ENCODE measurements at regions not wholly inside any gene's neighbourhood (a gene's known extent, or its start where the extent isn't known, plus 50 kb on each side); places are given as distances from the start of the nearest gene placed in this dataset.

- peak overlapping the region in 1 of 2 experiments; percentile 81 for H3K4me3 ChIP-seq (ENCODE audit: insufficient read depth in 1 of 2, low read depth in 1 of 2, low read length in 2 of 2)
- H3K14ac ChIP-seq (ENCODE audit: low read length in 2 of 2): no peak overlapping the region
- no peak overlapping the region for H4K8ac ChIP-seq (ENCODE audit: low read length)
- no peak overlapping the region for H2BK120ac ChIP-seq (ENCODE audit: low read depth, low read length)
- no peaks in the 10 kb centered on the region for H3K9me3 ChIP-seq (ENCODE audit: control insufficient read depth, low read length)
- H3K79me1 ChIP-seq (replicated peaks; ENCODE audit: low read length, poor library complexity, severe bottlenecking): no peaks in the 10 kb centered on the region
- no peak overlapping the region for H2BK5ac ChIP-seq (ENCODE audit: low read depth, low read length, poor library complexity, severe bottlenecking)
- no peak overlapping the region for H2AFZ ChIP-seq (ENCODE audit: low read depth, low read length)
- peak overlapping the region; percentile 98 for H3K9ac ChIP-seq (ENCODE audit: low read length)
- H3K36me3 ChIP-seq (ENCODE audit: control insufficient read depth in 1 of 2, insufficient read depth in 2 of 2, low read depth in 1 of 2, low read length in 2 of 2): peaks cover 0 to 1% of the 10 kb centered on the region in 2 experiments
- no peak overlapping the region for H2BK15ac ChIP-seq (ENCODE audit: low read depth, poor library complexity, severe bottlenecking)
- peaks cover 4% of the 10 kb centered on the region for H3K4me1 ChIP-seq (ENCODE audit: control insufficient read depth, insufficient read depth, low read depth, low read length)
- no peak for DNase-seq
- no peak overlapping the region for H3K18ac ChIP-seq (ENCODE audit: low read depth in 1 of 2, low read length in 2 of 2)
- WGBS: 95% methylated on average over 2 of the region's 3 CpGs
- H3K27me3 ChIP-seq (ENCODE audit: control insufficient read depth in 1 of 2, insufficient read depth in 1 of 2, low read length in 2 of 2): no peaks in the 10 kb centered on the region
- no peak overlapping the region for H4K91ac ChIP-seq (ENCODE audit: low read length)
- H3K23ac ChIP-seq (ENCODE audit: low read length in 2 of 2): no peak overlapping the region
- H2BK12ac ChIP-seq (ENCODE audit: low read length in 2 of 2): peak overlapping the region in 1 of 2 experiments; percentile 83
- H3K4me2 ChIP-seq (ENCODE audit: low read length, poor library complexity, severe bottlenecking): no peak overlapping the region
- H3K4ac ChIP-seq (ENCODE audit: low read depth in 1 of 2, low read length in 2 of 2): no peak overlapping the region
- H2AK5ac ChIP-seq (ENCODE audit: low read length, severe bottlenecking): no peak overlapping the region
- no peak overlapping the region for H3K27ac ChIP-seq (ENCODE audit: low read length, poor library complexity, severe bottlenecking)
Measured at GRCh38 chr6:146916435-146917025, 287.7 kb upstream of the STXBP5 start.

GRCh38 chr6:146917182-146917581, 287.0 kb upstream of the STXBP5 start:
- H2AFZ ChIP-seq (ENCODE audit: low read depth, low read length): no peak overlapping the region
- H2BK120ac ChIP-seq (ENCODE audit: low read depth, low read length): no peak overlapping the region
- H3K4ac ChIP-seq (ENCODE audit: low read depth in 1 of 2, low read length in 2 of 2): peak overlapping the region in 1 of 2 experiments; percentile 21
- no peak overlapping the region for H3K4me2 ChIP-seq (ENCODE audit: low read length, poor library complexity, severe bottlenecking)
- 82% methylated on average over 5 of the region's 5 CpGs for WGBS
- H3K4me3 ChIP-seq (ENCODE audit: insufficient read depth in 1 of 2, low read depth in 1 of 2, low read length in 2 of 2): no peak overlapping the region
- H4K91ac ChIP-seq (ENCODE audit: low read length): no peak overlapping the region
- H2BK15ac ChIP-seq (ENCODE audit: low read depth, poor library complexity, severe bottlenecking): no peak overlapping the region
- H3K9me3 ChIP-seq (ENCODE audit: control insufficient read depth, low read length): no peaks in the 10 kb centered on the region
- H3K27ac ChIP-seq (ENCODE audit: low read length, poor library complexity, severe bottlenecking): no peak overlapping the region
- H3K18ac ChIP-seq (ENCODE audit: low read depth in 1 of 2, low read length in 2 of 2): no peak overlapping the region
- no peak overlapping the region for H3K14ac ChIP-seq (ENCODE audit: low read length in 2 of 2)
- H4K8ac ChIP-seq (ENCODE audit: low read length): no peak overlapping the region
- H3K9ac ChIP-seq (ENCODE audit: low read length): no peak overlapping the region
- no peak for DNase-seq
- no peak overlapping the region for H2BK12ac ChIP-seq (ENCODE audit: low read length in 2 of 2)
- H3K27me3 ChIP-seq (ENCODE audit: control insufficient read depth in 1 of 2, insufficient read depth in 1 of 2, low read length in 2 of 2): no peaks in the 10 kb centered on the region
- no peak overlapping the region for H3K23ac ChIP-seq (ENCODE audit: low read length in 2 of 2)
- no peak overlapping the region for H2BK5ac ChIP-seq (ENCODE audit: low read depth, low read length, poor library complexity, severe bottlenecking)
- H2AK5ac ChIP-seq (ENCODE audit: low read length, severe bottlenecking): peak overlapping the region; percentile 68
- no peaks in the 10 kb centered on the region for H3K79me1 ChIP-seq (replicated peaks; ENCODE audit: low read length, poor library complexity, severe bottlenecking)
- H3K4me1 ChIP-seq (ENCODE audit: control insufficient read depth, insufficient read depth, low read depth, low read length): peaks cover 4% of the 10 kb centered on the region
- no peaks in the 10 kb centered on the region for H3K36me3 ChIP-seq (ENCODE audit: control insufficient read depth in 1 of 2, insufficient read depth in 2 of 2, low read depth in 1 of 2, low read length in 2 of 2)

- no peak overlapping the region for H3K4me3 ChIP-seq (ENCODE audit: insufficient read depth in 1 of 2, low read depth in 1 of 2, low read length in 2 of 2)
- H2BK15ac ChIP-seq (ENCODE audit: low read depth, poor library complexity, severe bottlenecking): no peak overlapping the region
Measured at GRCh38 chr6:146917979-146918378, 286.2 kb upstream of the STXBP5 start.

GRCh38 chr6:146919017-146919416, 285.2 kb upstream of the STXBP5 start:
- no peak overlapping the region for H2AK5ac ChIP-seq (ENCODE audit: low read length, severe bottlenecking)
- no peak for DNase-seq
- no peak overlapping the region for H2BK15ac ChIP-seq (ENCODE audit: low read depth, poor library complexity, severe bottlenecking)
- no peak overlapping the region for H3K18ac ChIP-seq (ENCODE audit: low read depth in 1 of 2, low read length in 2 of 2)
- H3K4me1 ChIP-seq (ENCODE audit: control insufficient read depth, insufficient read depth, low read depth, low read length): no peaks in the 10 kb centered on the region
- H3K4me2 ChIP-seq (ENCODE audit: low read length, poor library complexity, severe bottlenecking): no peak overlapping the region
- no peak overlapping the region for H2BK120ac ChIP-seq (ENCODE audit: low read depth, low read length)
- no peaks in the 10 kb centered on the region for H3K27me3 ChIP-seq (ENCODE audit: control insufficient read depth in 1 of 2, insufficient read depth in 1 of 2, low read length in 2 of 2)
- no peaks in the 10 kb centered on the region for H3K9me3 ChIP-seq (ENCODE audit: control insufficient read depth, low read length)
- no peak overlapping the region for H2AFZ ChIP-seq (ENCODE audit: low read depth, low read length)
- no peak overlapping the region for H2BK5ac ChIP-seq (ENCODE audit: low read depth, low read length, poor library complexity, severe bottlenecking)
- H3K23ac ChIP-seq (ENCODE audit: low read length in 2 of 2): no peak overlapping the region
- H3K79me1 ChIP-seq (replicated peaks; ENCODE audit: low read length, poor library complexity, severe bottlenecking): no peaks in the 10 kb centered on the region
- H3K14ac ChIP-seq (ENCODE audit: low read length in 2 of 2): no peak overlapping the region
- H3K9ac ChIP-seq (ENCODE audit: low read length): no peak overlapping the region
- no peak overlapping the region for H3K27ac ChIP-seq (ENCODE audit: low read length, poor library complexity, severe bottlenecking)
- H3K4ac ChIP-seq (ENCODE audit: low read depth in 1 of 2, low read length in 2 of 2): no peak overlapping the region
- H4K8ac ChIP-seq (ENCODE audit: low read length): no peak overlapping the region
- no peak overlapping the region for H2BK12ac ChIP-seq (ENCODE audit: low read length in 2 of 2)
- WGBS: 95% methylated on average over 2 of the region's 2 CpGs
- H3K36me3 ChIP-seq (ENCODE audit: control insufficient read depth in 1 of 2, insufficient read depth in 2 of 2, low read depth in 1 of 2, low read length in 2 of 2): no peaks in the 10 kb centered on the region
- no peak overlapping the region for H3K4me3 ChIP-seq (ENCODE audit: insufficient read depth in 1 of 2, low read depth in 1 of 2, low read length in 2 of 2)
- no peak overlapping the region for H4K91ac ChIP-seq (ENCODE audit: low read length)

More at GRCh38 chr6:146917979-146918378, 286.2 kb upstream of the STXBP5 start:
- Histone ChIP-seq H4K91ac (ENCODE audit: low read length) (no peak overlapping the region), H3K23ac (ENCODE audit: low read length in 2 of 2) (no peak overlapping the region), H3K9ac (ENCODE audit: low read length) (no peak overlapping the region), H3K36me3 (ENCODE audit: control insufficient read depth in 1 of 2, insufficient read depth in 2 of 2, low read depth in 1 of 2, low read length in 2 of 2) (no peaks in the 10 kb centered on the region), H3K18ac (ENCODE audit: low read depth in 1 of 2, low read length in 2 of 2) (no peak overlapping the region), H3K14ac (ENCODE audit: low read length in 2 of 2) (no peak overlapping the region), H2AK5ac (ENCODE audit: low read length, severe bottlenecking) (no peak overlapping the region), H3K27ac (ENCODE audit: low read length, poor library complexity, severe bottlenecking) (no peak overlapping the region), H3K4me1 (ENCODE audit: control insufficient read depth, insufficient read depth, low read depth, low read length) (no peaks in the 10 kb centered on the region), H3K27me3 (ENCODE audit: control insufficient read depth in 1 of 2, insufficient read depth in 1 of 2, low read length in 2 of 2) (no peaks in the 10 kb centered on the region), H2AFZ (ENCODE audit: low read depth, low read length) (no peak overlapping the region), H4K8ac (ENCODE audit: low read length) (no peak overlapping the region), H3K4me2 (ENCODE audit: low read length, poor library complexity, severe bottlenecking) (no peak overlapping the region), H2BK12ac (ENCODE audit: low read length in 2 of 2) (no peak overlapping the region), H2BK5ac (ENCODE audit: low read depth, low read length, poor library complexity, severe bottlenecking) (no peak overlapping the region), H3K9me3 (ENCODE audit: control insufficient read depth, low read length) (no peaks in the 10 kb centered on the region), H2BK120ac (ENCODE audit: low read depth, low read length) (no peak overlapping the region), H3K79me1 (replicated peaks; ENCODE audit: low read length, poor library complexity, severe bottlenecking) (no peaks in the 10 kb centered on the region), H3K4ac (ENCODE audit: low read depth in 1 of 2, low read length in 2 of 2) (no peak overlapping the region)
- no peak for DNase-seq
- 89% methylated on average over 1 of the region's 1 CpG for WGBS

All from mesenchymal stem cell (in vitro differentiated cells and primary cell).